SU-DHL-6 (cell line): ENCODE measurements at regions not wholly inside any gene's neighbourhood (a gene's known extent, or its start where the extent isn't known, plus 50 kb on each side); places are given as distances from the start of the nearest gene placed in this dataset.

ENCODE experiments used
- CTCF ChIP-seq: fragments of 200-600 bp; sonication (generic); IDR thresholded peaks from one replicate; pipeline ENCODE4 v1.5.1; 2017; ENCODE audit warnings: antibody characterized with exemption, mild to moderate bottlenecking, low read length, moderate library complexity; ENCODE audit not compliant: insufficient read depth, poor library complexity, severe bottlenecking
- EZH2phosphoT487 ChIP-seq: fragments of 200-600 bp; sonication (generic), shearing (Covaris generic); conservative IDR thresholded peaks from 2 replicates; pipeline ENCODE4 v1.6.1; 2018; ENCODE audit warnings: mild to moderate bottlenecking, antibody characterized with exemption, low read length, moderate library complexity, mixed read lengths

GRCh38 chr6:68086199-68086598, 548.9 kb upstream of the ADGRB3 start:
- TF ChIP-seq CTCF (no peak), EZH2phosphoT487 (no peak)
